RPMI7951 (cell line): ENCODE measurements at regions not wholly inside any gene's neighbourhood (a gene's known extent, or its start where the extent isn't known, plus 50 kb on each side); places are given as distances from the start of the nearest gene placed in this dataset.
"Not testable (repeated sequence)": the region's sequence is repeated elsewhere in the genome, so short reads cannot be mapped to it uniquely, and the experiment has no call there.

Experiments
- DNase-seq: peaks from one replicate; pipeline ENCODE4 v3.0.0-alpha.2; 2012; ENCODE audit warnings: low read depth

DNA sequence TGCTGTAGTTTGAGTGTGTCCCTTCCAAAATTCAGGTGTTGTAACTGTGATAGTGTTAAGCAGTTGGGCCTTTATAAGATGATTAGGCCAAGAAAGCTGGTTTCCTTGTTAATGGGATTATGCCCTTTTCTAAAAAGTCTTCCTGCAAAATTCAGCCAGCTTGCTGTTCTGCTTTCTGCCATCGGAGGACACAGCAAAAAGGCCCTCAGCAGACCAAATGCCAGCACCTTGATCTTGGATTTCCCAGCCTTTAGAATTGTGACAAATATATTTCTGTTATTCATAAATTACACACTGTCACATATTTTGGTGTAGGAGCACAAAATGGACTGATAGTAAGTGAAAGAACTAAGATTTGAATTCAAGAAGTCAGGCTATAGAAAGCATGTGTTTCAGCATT is 203.2 kb downstream of the IZUMO3 start:
- DNase-seq: no peak

DNA sequence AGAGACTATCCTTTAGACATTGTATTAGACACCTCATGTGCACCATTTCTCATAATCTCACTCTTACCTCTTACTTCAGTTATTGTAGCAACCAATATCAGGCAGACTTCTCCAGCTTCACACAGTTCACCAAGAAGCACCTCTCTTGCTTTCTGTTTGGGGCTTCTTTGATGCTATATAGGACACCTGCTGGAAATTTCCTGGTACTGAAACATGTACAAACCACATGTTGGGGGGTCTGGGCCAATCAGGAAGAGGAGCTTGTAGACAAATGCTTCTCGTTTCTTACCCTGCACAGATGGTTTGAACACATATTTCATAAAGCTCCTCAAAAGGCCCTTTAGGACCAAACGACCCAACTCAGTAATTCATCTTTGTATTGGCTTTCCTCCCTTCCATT is 212.1 kb downstream of the IZUMO3 start:
- DNase-seq: no peak

DNA sequence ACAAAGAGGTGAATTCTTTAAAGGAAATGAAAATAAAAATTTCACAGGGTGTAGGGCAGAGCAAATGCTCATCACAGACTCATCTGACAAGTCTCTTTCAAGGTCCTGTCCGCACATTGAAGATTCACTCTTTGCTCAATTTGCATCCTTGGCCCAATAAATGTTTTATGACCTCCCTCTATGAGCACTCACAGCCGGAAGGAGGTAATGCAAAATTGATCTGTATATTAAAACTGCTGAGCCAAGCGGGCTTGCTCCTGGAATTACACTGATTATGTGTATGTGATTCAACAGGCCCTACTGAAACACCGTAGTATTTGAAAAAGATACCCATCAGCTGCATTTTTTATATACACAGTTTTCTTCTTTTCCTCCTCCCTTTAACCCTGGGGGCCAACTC is 246.8 kb downstream of the IZUMO3 start:
- DNase-seq: no peak

DNA sequence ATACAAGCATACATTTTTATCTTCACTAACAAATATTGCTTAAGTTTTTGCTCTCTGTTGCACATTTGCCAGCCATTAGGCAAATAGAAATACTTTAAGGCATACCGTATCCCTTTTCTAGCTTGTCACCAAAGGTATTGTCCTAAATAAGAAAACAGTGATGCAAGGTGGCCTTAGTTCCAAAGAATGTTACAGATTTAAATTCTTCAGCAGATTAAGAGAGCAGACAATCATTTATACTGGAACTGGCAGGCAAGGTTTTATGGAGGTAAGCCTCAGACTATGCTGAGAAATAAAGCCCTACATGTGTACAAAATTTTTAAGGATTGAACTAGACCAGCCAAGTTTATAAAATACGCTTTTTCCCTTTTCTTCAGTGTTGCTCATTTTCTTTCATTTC is 247.8 kb downstream of the IZUMO3 start:
- DNase-seq: no peak

DNA sequence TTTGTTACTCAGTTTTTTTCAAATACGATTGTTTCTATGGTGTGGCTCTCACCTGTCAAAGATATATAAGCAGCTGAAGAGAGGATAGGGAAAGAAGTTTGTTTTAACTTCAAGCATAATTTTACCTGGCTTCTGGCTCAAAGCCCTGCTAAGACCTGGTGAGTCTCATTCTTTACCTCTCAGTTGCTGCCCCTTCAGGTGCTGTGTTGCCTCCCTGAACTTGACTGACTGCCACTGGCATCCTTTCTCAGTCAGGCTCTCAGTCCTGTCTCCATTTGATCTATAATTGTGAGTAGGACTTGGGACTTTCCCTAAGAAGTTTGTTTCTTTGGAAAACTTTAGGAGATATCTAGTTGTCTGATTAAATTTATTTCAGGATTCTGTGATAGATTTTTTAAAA is 249.6 kb downstream of the IZUMO3 start:
- no peak for DNase-seq

DNA sequence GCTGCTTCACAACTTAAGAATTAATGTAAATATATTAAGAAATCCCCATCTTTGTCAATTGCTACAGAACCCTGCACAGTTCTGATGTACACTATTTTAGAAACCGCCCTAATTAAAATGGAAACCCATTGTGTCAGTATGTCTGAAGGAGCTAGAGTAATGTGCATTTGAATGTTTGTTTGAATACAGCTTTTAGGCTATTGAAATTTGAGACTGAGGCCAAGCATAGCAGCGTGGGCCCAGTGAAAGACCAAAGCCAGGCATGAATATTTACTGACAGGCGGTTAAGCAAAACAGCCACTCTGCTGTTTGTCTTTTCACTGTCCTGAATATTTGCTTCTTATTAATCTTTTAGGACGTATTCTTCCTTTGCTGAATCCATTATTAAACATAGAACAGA is 252.3 kb downstream of the IZUMO3 start:
- DNase-seq: no peak

DNA sequence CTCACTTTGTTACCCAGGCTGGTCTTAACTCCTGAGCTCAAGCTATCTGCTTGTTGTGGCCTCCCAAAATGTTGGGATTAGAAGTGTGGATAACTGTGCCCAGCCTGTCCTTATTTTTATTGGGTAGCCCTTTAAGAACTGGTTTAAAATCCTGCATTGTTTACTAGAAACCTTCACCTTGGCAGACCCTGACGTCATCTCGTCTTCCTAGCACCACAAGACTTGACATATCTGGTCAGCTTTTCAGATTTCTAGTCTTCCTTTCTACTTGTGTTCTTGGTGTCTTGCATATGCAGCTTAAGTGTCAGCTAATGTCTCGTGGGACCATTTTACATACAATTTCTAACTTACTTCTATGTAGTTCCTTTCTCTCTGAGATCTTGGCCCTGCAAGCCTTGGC is 258.9 kb downstream of the IZUMO3 start:
- DNase-seq: no peak

DNA sequence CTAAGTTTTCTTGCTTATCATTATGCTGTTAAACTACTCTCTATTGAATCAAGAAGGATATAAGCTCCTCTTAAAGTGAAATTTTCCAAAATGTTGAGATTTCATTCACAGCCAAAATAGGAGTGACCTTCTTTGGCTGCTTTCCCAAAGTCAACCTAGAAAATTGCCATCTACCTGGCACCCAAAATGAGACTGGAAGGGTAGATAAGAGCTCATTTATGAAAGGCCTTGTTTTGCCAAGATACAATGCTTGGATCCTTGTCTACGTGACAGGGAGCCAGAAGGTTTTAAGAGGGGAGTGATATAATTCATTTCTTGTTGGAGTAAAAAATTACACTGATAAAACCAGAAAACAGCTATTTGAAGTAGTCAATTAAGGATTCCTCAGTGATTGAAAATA is 287.1 kb downstream of the IZUMO3 start:
- no peak for DNase-seq

DNA sequence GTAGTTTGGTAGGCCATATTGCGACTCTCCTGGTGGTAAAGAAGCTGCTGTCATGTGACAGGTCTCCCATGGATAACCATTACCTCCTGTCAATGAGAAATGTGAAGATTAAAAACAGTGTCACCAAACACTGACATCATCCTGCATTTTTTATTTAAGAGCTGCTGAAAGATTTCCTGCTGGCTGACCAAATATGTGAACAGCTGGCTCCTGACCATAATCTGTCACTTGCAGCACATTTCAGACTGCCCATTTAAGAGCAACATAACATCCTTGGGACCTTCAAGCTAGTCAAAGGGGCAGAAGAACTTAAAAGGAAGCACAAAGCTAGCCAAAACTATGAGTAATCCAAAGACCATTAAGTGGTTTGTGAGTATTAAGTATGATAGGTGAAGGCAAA is 288.0 kb downstream of the IZUMO3 start:
- DNase-seq: peak; percentile 1

DNA sequence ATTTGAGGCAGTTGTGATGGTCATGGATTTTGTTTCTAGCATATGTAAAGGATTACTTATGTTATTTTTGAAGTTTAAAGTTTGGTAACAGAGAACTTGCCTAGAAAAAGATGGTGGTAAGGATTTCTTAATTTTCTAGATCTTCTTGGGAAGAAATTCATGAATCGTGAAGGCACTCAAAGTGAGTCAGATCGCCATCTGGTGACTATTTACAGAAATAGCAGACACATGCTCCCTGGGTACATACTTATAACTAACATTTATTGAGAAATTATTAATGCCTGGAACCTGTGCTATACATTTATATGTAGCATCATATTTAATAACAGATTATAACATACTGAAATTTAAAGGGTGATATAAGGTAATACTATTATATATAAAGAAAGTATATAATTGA is 299.7 kb downstream of the IZUMO3 start:
- DNase-seq: peak; percentile 7

DNA sequence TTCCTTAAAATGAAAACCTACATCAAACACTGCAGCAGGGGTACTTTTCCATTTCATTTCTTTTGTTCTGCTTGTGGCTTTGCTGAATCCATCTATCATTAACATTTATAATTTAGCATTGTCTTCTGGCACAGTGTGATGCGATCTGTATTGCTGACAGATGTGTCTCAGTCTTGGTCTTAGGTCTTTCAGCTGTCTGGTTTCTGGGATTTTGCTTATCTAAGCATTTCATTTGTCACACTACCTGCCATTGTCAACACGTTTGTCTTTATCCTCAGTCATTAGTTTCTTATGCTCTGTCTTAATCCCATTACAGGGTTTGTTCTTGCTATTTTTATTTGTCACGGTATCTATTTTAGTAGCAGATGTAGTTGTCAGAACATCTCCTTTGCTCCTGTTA is 303.1 kb downstream of the IZUMO3 start:
- no peak for DNase-seq

DNA sequence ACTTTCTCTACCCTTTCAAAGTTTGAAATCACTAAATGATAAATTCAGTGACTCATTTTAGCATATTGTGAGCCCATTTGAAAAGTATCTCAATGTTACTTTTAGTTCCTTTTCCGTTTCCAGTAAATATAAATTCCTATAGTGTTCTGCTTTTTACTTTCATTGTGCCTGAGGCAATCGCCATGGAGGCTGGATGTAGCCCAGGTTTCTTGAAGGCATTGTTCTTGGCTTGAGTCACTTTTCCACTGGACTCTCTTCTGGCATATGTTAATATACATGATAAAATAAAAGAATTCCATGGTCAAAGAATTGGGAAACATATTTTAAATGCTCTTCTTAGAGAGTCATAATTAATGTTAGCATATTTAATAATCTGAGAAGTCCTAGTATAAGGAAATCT is 327.0 kb downstream of the IZUMO3 start:
- peak; percentile 22 for DNase-seq

DNA sequence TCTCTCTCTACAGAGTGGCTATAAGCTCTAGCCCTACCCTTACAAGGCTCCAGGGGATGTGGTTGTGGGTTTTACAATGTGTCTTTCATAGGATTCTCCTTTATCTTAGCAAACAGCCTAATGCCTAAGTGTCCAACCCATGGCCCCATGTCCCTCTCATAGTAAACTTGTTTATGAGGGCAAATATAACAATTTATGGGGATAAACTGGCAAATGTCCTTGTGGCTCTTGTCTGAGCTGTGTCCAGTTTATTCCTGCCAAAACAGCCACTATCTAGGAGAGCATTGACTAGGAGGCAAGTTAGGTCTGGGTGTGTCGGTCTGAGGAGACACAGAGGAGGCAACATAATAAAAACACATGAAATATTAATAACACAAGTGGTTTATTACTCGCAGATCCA is 335.1 kb downstream of the IZUMO3 start:
- DNase-seq: no peak

DNA sequence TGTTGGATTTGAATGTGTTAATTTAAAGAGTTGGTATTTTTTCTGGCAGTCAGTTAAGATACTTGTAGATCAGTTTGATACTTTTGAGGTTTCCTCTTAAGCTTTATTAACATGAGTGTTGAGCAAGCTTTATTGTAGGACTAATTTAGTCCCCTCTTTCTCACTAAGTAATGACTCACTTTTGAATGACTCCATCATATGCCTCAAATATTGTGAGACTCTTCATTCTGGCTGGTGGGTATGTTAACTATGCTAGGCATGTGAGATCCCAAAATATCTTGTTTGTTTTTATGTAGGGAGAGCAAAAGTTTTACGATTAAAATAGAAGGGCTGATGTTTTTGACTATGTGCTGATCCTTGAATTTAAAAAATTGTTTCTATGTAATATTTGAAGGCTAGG is 355.7 kb downstream of the IZUMO3 start:
- DNase-seq: no peak

DNA sequence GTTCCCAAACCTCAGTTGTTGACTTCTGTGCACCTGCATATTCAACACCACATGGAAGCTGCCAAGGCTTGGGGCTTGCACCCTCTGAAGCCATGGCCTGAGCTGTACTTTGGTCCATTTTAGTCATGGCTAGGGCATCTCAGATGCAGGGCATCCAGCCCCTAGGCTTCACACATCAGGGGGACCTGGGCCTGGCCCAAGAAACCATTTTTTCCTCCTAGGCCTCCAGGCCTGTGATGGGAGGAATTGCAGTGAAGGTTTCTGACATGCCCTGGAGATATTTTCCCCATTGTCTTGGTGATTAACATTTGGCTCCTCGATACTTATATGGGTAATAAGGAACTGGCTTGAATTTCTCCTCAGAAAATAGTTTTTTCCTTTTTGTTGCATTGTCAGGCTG is 354.5 kb upstream of the ELAVL2 start:
- DNase-seq: not testable (repeated sequence)

DNA sequence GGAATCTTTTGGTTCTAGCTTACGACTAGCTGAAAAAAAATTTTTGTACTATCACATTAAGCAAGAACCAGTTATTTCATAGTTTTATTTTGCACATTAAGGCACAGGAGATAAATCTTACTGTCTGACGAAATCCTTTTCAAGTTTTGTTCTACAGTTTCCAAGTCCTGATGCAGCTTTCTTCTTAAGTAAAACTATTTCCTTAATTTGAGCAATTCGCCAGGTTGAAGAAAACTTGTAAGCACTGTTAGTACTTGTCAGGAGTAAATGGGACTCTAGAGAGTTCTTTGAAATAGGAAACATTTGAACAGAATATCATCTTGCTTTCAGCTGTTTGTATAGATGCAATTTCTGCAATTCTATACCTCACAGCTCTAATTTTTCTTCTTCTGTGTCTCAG is 318.8 kb upstream of the ELAVL2 start:
- DNase-seq: no peak

DNA sequence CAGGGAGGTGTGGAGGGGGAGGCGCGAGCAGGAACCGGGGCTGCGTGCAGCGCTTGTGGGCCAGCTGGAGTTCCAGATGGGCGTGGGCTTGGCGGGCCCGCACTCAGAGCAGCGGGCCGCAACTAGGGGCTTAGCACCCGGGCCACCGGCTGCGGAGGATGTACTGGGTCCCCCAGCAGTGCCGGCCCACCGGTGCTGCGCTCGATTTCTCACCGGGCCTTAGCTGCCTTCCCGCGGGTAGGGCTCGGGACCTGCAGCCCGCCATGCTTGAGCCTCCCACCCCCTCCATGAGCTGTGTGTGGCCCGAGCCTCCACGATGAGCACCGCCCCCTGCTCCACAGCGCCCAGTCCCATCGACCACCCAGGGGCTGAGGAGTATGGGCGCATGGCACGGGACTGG is 309.0 kb upstream of the ELAVL2 start:
- DNase-seq: not testable (repeated sequence)

DNA sequence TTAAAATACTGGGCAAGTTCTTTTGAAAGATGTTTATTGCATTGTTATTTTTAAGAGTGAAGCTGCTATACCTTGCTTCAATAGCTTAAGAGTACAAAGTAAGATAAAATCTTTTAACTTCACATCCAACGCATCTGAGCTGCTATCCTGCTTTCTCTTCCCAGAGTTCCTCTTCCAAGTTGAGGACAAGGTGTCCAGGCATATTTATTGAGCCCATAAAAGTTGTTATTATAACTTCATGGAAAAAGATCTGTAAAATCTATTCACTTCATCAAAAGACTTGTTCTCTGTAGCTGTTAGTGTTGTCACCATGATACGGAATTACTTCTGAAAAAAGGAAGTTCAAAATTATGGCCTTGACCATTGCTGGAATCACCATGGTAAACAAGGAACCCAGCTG is 306.2 kb upstream of the ELAVL2 start:
- no peak for DNase-seq

DNA sequence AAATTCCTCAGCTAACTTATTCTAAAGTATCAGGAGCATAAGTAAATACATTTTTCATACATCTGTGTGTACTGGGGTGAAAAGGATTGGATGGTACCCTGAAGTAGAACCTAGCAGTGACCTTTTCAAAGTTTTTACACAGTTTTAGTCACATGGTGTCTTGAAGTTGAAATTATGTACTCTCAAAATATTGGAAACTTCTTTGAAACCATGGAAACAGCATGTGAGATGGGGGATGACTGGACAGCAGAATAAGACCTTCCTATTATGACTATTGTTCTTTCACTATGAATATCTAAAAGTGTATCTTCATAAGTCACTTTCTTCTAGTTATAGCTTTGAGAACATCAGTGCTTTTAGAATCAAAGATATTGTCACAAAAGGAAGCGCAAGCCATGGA is 301.5 kb upstream of the ELAVL2 start:
- DNase-seq: no peak

DNA sequence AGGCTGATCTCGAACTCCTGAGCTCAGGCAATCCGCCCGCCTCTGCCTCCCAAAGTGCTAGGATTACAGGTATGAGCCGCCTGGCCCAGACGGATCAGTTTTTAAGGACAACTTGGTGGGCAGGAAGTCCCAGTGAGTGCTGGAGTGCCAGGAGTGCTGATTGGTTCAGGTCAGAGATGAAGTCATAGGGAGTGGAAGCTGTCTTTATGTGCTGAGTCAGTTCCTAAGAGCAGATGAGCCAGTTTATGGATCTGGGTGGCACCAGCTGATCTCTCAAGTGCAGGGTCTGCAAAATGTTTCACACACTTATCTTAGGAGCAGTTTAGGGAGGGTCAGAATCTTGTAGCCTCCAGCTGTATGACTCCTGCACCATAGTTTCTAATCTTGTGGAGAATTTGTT is 292.1 kb upstream of the ELAVL2 start:
- peak; percentile 15 for DNase-seq

DNA sequence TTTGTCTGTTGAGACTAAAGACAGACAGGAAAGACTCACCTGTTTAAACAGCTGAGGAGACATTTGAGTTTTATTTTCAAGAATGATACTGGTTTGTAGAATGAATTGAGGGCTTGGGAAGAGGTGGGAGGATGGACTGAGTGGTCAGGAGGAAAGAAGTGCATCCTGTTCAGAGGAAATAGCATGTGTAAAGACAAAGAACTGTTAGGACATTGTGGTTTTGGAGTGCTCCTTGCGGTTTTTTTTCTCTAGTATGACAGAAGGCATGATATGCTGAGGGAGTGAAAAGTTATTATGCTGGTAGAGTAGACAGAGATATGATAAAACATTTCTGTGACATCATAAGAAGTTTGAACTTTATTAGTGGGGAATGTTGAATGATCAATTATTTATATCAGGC is 270.7 kb upstream of the ELAVL2 start:
- no peak for DNase-seq

DNA sequence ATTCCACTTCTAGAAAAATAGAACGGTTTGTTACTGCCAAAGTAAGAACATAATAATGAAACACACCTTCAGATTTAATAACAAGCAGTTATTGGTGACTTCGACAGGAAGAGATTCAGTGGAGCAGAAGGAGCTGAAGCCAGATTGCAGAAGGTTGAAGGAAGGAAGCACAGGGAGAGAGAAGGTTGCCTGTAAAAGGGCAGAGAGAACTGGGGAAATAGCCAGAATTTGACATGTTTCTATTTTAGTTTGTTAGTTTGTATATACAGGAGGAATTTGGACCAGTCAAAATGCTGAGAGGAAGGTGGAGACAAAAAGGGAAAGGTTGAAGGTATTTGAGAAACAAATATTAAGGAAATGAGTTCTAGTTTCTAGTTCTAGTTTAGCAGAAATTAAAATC is 269.2 kb upstream of the ELAVL2 start:
- no peak for DNase-seq

DNA sequence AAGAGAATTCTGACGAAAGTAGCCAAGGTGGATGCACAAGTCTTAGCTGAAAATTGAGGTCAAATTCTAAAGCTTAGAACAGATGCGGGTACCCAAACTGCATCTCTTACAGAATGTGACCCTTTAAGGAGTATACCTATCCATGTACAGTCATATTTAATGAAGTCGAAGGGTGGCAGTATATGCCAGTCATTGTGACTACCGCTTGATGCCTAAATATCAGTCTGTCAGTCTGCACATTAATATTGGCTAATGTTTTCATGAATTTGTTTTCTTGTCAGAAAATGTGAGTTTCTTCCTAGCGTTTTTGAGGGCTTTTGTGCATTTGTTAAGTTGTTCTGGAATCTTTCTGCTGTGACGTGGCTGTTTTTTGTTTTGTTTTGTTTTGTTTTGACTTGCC is 264.5 kb upstream of the ELAVL2 start:
- no peak for DNase-seq

DNA sequence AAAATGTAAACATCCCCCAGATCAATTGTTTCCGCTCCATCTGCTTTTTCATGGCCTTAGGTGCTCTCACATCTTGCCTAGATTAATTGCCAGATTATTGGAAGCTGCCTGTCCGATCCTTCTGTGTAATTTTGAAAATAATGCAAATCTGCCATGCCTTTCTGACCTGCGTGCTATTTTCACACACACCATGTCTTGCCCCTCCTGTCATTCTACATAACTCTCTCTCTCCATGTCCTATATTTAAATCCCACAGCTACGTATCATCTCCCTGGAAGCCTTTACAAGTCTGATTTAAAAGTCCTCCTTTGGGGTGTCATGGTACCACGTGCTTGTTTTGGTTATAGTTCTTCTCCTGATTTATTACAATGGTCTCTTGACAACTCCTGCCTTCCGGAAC is 247.6 kb upstream of the ELAVL2 start:
- no peak for DNase-seq

DNA sequence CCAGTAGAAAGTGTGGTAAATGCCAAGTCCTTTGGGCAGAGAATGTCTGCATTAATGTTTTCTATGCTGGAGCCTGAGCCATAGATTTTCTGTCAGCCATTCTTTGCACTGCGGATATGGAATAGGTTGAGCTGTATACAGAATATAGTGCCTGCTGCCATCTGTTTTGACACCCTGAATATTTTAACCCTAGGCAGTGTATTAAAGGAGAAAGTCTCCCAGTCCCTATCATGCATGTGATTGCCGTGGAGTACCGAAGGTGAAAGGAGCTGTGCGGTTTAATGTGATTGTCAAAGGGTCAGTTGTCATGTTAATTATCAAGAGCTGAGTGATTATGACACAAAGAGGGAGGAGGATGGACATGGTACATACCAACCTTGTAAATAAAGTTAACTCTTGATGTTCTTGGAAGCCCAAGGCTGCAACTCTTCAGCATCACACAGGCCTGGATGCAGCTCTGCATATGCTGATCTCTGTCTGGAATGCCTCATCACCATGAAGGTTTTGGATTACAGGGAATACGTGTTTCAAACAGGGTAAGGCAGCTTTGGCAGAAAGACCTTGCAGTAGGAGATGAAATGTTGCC is 247.1 kb upstream of the ELAVL2 start:
- DNase-seq: no peak
